ENCODE measurements at regions not wholly inside any gene's neighbourhood (a gene's known extent, or its start where the extent isn't known, plus 50 kb on each side); places are given as distances from the start of the nearest gene placed in this dataset.

DNA sequence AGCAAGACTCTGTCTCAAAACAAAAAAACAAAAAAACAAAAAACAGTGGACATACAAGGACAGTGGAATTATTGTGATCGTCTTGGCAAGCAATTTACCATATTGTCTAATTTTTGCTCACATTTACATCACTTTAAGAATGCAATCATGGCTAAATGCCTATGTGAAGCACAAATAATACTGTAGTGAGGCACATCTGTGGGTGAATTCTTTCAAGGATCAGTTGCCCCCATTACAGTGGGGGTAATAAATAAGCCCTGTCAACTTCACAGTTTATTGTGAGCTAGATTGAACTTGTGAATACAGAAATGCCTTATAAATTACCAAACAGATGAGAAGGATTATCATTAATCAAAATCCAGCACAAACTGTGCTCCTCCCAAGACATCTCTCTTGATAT lies 150.2 kb upstream of the PAPPA start:
- no peaks in the 10 kb centered on the region for H3K9me3 ChIP-seq (ENCODE audit: control insufficient read depth, insufficient read depth, low read depth, low read length)
- H3K4me3 ChIP-seq (ENCODE audit: low read depth, low read length): no peak overlapping the region
- no peaks in the 10 kb centered on the region for H3K36me3 ChIP-seq (ENCODE audit: control insufficient read depth, insufficient read depth, low read length)
- no peak overlapping the region for H3K27ac ChIP-seq (ENCODE audit: low read depth, low read length)
- H3K27me3 ChIP-seq (ENCODE audit: control insufficient read depth, insufficient read depth, low read length): no peaks in the 10 kb centered on the region
- H3K4me1 ChIP-seq (ENCODE audit: control insufficient read depth, insufficient read depth, low read length): no peaks in the 10 kb centered on the region
- H3K9ac ChIP-seq (ENCODE audit: low read length): no peak overlapping the region

DNA sequence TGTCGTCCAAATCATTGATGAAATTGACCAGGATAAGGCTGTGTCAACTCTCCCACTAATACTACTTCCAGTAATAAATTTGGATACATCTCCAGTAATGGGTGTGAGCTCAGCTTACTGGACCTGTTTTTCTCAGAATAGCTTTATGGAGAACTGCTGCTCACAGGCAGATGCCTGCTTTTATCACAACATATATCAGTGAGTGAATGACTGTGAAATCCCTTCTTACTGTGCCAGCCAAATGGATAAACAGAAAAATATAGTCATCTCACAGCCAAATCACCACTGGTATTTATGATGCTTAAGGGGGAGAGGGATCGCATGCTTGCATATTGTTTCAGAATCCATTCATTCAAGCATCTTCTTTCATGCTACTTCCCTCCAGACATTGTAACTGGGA lies 148.4 kb upstream of the PAPPA start:
- Histone ChIP-seq H3K27ac (ENCODE audit: low read depth, low read length) (no peak overlapping the region), H3K27me3 (ENCODE audit: control insufficient read depth, insufficient read depth, low read length) (no peaks in the 10 kb centered on the region), H3K4me3 (ENCODE audit: low read depth, low read length) (no peak overlapping the region)

DNA sequence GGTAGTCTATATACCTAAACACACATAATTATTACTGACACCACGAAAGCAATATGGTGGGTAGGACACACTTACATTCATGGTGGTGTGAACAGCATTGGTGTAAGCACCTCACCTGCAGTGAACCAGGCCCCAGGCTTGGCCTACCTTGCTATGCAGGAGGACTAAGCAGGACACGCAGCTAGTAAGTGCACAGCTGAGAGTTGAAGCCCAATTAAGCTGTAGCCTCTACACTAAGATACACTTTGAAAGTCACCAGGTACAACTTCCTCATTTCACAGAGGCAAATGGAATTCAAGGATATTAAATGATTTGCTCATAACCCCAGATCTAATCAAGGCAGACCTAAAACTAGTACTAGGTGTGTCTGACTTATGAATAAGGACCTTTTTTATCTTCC lies 145.8 kb upstream of the PAPPA start:
- Histone ChIP-seq H3K4me1 (ENCODE audit: control insufficient read depth, insufficient read depth, low read length) (no peaks in the 10 kb centered on the region), H3K36me3 (ENCODE audit: control insufficient read depth, insufficient read depth, low read length) (no peaks in the 10 kb centered on the region), H3K9ac (ENCODE audit: low read length) (no peak overlapping the region), H3K9me3 (ENCODE audit: control insufficient read depth, insufficient read depth, low read depth, low read length) (no peaks in the 10 kb centered on the region), H3K4me3 (ENCODE audit: low read depth, low read length) (no peak overlapping the region), H3K27me3 (ENCODE audit: control insufficient read depth, insufficient read depth, low read length) (no peaks in the 10 kb centered on the region), H3K27ac (ENCODE audit: low read depth, low read length) (no peak overlapping the region)

More for the DNA sequence above, 148.4 kb upstream of the PAPPA start:
- Histone ChIP-seq H3K9ac (ENCODE audit: low read length) (no peak overlapping the region), H3K36me3 (ENCODE audit: control insufficient read depth, insufficient read depth, low read length) (no peaks in the 10 kb centered on the region), H3K4me1 (ENCODE audit: control insufficient read depth, insufficient read depth, low read length) (no peaks in the 10 kb centered on the region), H3K9me3 (ENCODE audit: control insufficient read depth, insufficient read depth, low read depth, low read length) (no peaks in the 10 kb centered on the region)

DNA sequence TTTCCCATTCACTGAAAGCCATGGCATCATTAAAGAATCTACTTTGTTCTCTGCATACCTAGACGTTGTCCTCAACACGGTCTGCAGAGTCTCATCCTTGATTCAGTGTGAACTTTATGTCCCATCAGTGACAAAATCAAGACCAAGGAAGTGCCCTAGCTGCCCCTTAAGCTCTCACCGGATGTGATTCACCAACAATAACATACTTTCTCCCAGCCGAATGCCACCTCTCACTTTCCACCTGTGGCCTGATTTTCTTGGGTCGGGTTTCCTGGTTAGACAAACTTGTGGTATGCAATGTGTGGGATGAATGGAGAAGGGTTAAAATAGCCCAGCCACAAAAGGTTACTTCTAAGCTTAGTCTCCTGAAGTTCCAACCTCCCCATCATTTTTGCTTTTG lies 145.3 kb upstream of the PAPPA start:
- Histone ChIP-seq H3K27me3 (ENCODE audit: control insufficient read depth, insufficient read depth, low read length) (no peaks in the 10 kb centered on the region), H3K9ac (ENCODE audit: low read length) (no peak overlapping the region), H3K36me3 (ENCODE audit: control insufficient read depth, insufficient read depth, low read length) (no peaks in the 10 kb centered on the region), H3K27ac (ENCODE audit: low read depth, low read length) (no peak overlapping the region), H3K4me3 (ENCODE audit: low read depth, low read length) (no peak overlapping the region), H3K9me3 (ENCODE audit: control insufficient read depth, insufficient read depth, low read depth, low read length) (no peaks in the 10 kb centered on the region), H3K4me1 (ENCODE audit: control insufficient read depth, insufficient read depth, low read length) (no peaks in the 10 kb centered on the region)

DNA sequence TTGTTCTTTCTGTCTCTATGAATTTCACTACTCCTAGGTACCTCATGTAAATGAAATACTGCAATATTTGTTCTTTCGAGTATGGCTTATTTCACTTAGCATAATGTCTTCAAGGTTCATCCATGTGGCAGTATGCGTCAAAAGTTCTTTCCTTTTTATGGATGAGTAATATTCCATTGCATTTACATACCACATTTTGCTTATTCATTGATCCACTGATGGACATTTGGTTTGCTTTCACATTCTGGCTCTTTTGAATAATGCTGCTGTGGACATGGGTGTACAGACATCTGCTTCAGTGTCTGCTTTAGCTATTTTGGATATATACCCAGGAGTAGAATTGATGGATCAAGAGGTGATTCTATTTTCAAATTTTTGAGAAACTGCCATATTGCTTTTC lies 144.2 kb upstream of the PAPPA start:
- no peaks in the 10 kb centered on the region for H3K27me3 ChIP-seq (ENCODE audit: control insufficient read depth, insufficient read depth, low read length)
- no peaks in the 10 kb centered on the region for H3K36me3 ChIP-seq (ENCODE audit: control insufficient read depth, insufficient read depth, low read length)
- no peak overlapping the region for H3K4me3 ChIP-seq (ENCODE audit: low read depth, low read length)
- no peak overlapping the region for H3K27ac ChIP-seq (ENCODE audit: low read depth, low read length)
- H3K9ac ChIP-seq (ENCODE audit: low read length): no peak overlapping the region
- H3K4me1 ChIP-seq (ENCODE audit: control insufficient read depth, insufficient read depth, low read length): no peaks in the 10 kb centered on the region
- H3K9me3 ChIP-seq (ENCODE audit: control insufficient read depth, insufficient read depth, low read depth, low read length): no peaks in the 10 kb centered on the region

DNA sequence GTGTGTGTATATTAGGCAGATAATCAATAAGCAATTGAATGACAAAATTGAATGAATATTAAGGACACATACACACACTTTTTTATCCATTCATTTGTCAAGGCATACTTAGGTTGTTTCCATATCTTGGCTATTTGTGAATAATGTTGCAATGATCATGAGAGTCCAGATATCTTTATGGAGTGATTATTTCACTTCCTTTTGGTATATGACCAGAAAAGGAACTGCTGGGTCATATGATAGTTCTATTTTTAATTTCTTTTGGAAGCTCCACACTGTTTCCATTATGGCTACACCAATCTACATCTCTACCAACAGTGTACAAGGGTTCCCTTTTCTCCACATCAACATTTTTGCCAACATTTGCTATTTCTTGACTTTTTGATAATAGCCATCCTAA lies 137.7 kb upstream of the PAPPA start:
- Histone ChIP-seq H3K4me3 (ENCODE audit: low read depth, low read length) (no peak overlapping the region), H3K27ac (ENCODE audit: low read depth, low read length) (no peak overlapping the region), H3K36me3 (ENCODE audit: control insufficient read depth, insufficient read depth, low read length) (no peaks in the 10 kb centered on the region), H3K9me3 (ENCODE audit: control insufficient read depth, insufficient read depth, low read depth, low read length) (no peaks in the 10 kb centered on the region), H3K9ac (ENCODE audit: low read length) (no peak overlapping the region), H3K27me3 (ENCODE audit: control insufficient read depth, insufficient read depth, low read length) (no peaks in the 10 kb centered on the region), H3K4me1 (ENCODE audit: control insufficient read depth, insufficient read depth, low read length) (no peaks in the 10 kb centered on the region)

DNA sequence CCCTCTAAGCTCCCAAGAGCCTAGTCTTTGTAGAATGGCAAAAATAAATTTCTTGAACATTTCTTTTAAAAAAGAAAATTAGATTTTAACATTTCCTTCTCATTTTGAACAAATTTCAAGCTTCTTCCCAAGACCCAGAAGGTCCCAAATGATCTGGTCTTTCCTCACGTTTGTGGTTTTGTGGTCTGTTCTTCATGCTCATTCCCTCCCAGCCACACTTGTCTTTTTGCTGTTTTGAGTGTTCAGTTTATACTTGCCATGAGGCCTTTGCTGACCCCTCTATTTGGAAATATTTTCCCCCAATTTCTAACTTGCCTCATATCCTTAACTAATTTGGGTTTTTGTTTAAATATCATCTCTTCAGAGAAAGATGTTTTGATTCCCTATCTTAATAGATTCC lies 133.4 kb upstream of the PAPPA start:
- Histone ChIP-seq H3K9ac (ENCODE audit: low read length) (no peak overlapping the region), H3K36me3 (ENCODE audit: control insufficient read depth, insufficient read depth, low read length) (no peaks in the 10 kb centered on the region), H3K27ac (ENCODE audit: low read depth, low read length) (no peak overlapping the region), H3K4me3 (ENCODE audit: low read depth, low read length) (no peak overlapping the region), H3K27me3 (ENCODE audit: control insufficient read depth, insufficient read depth, low read length) (no peaks in the 10 kb centered on the region), H3K9me3 (ENCODE audit: control insufficient read depth, insufficient read depth, low read depth, low read length) (no peaks in the 10 kb centered on the region), H3K4me1 (ENCODE audit: control insufficient read depth, insufficient read depth, low read length) (no peaks in the 10 kb centered on the region)

DNA sequence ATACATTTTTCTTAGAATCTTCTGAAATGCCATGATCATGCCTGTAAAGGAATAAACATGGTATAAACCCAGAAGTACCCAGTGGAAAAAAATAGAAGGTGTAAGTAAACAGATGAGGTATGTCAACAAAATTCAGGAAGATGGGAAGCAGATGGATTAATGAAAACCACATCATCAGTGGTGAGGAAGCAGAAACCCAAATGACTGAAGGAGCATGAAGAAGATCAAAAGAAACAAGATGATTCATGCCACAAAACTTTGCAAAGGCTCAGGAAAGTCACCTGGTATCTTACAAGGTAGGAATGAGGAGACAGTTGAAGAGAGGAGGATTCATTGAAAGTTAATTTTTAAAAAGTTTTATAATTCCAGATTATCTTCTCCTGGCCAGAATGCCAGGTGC lies 132.8 kb upstream of the PAPPA start:
- H3K27me3 ChIP-seq (ENCODE audit: control insufficient read depth, insufficient read depth, low read length): no peaks in the 10 kb centered on the region
- H3K9ac ChIP-seq (ENCODE audit: low read length): no peak overlapping the region
- H3K27ac ChIP-seq (ENCODE audit: low read depth, low read length): no peak overlapping the region
- no peaks in the 10 kb centered on the region for H3K4me1 ChIP-seq (ENCODE audit: control insufficient read depth, insufficient read depth, low read length)
- H3K4me3 ChIP-seq (ENCODE audit: low read depth, low read length): no peak overlapping the region
- H3K9me3 ChIP-seq (ENCODE audit: control insufficient read depth, insufficient read depth, low read depth, low read length): no peaks in the 10 kb centered on the region
- no peaks in the 10 kb centered on the region for H3K36me3 ChIP-seq (ENCODE audit: control insufficient read depth, insufficient read depth, low read length)

DNA sequence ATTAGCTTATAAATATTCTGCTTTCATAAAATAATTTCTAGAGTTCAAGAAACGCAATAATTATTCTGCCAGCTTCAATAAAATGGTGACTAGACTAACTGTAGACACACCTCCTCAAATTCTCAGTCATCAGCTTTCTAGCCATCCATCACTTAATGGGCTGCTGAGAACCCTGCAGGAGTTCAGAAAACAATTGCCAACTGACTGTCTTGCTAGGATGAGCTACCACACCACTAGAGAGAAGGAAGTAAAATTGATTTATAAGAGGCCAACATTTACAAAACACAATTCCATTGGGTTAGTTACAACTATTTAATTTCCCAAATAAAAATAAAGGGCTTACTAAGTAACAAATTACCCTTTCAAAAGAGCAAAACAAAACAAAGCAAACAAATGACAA lies 126.5 kb upstream of the PAPPA start:
- Histone ChIP-seq H3K27me3 (ENCODE audit: control insufficient read depth, insufficient read depth, low read length) (no peaks in the 10 kb centered on the region), H3K9me3 (ENCODE audit: control insufficient read depth, insufficient read depth, low read depth, low read length) (no peaks in the 10 kb centered on the region; the same call in 1 of the 2 replicates), H3K9ac (ENCODE audit: low read length) (no peak overlapping the region), H3K36me3 (ENCODE audit: control insufficient read depth, insufficient read depth, low read length) (no peaks in the 10 kb centered on the region), H3K4me1 (ENCODE audit: control insufficient read depth, insufficient read depth, low read length) (no peaks in the 10 kb centered on the region), H3K4me3 (ENCODE audit: low read depth, low read length) (no peak overlapping the region), H3K27ac (ENCODE audit: low read depth, low read length) (no peak overlapping the region)

DNA sequence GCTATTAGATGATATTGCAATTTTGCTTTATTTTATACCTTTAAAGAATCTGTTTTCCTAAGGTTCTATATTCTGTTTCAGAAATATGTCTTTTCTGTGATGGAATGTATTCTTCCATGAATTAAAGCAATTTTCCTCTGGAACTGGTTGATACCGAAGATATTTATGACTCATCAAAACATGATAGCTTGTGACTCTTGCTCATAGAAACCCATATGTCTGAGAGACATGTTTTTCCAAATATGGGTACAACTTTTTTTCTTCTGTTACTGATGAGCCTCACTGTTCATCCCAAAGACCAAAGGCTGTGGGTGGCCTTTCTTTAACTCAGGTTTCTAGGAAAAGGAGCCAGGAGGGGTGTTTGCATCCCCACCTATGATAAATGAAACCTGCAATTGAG lies 126.1 kb upstream of the PAPPA start:
- H3K27me3 ChIP-seq (ENCODE audit: control insufficient read depth, insufficient read depth, low read length): no peaks in the 10 kb centered on the region
- H3K4me3 ChIP-seq (ENCODE audit: low read depth, low read length): no peak overlapping the region
- no peak overlapping the region for H3K9ac ChIP-seq (ENCODE audit: low read length)
- H3K9me3 ChIP-seq (ENCODE audit: control insufficient read depth, insufficient read depth, low read depth, low read length): no peaks in the 10 kb centered on the region; the same call in 1 of the 2 replicates
- no peak overlapping the region for H3K27ac ChIP-seq (ENCODE audit: low read depth, low read length)
- H3K4me1 ChIP-seq (ENCODE audit: control insufficient read depth, insufficient read depth, low read length): no peaks in the 10 kb centered on the region
- no peaks in the 10 kb centered on the region for H3K36me3 ChIP-seq (ENCODE audit: control insufficient read depth, insufficient read depth, low read length)

DNA sequence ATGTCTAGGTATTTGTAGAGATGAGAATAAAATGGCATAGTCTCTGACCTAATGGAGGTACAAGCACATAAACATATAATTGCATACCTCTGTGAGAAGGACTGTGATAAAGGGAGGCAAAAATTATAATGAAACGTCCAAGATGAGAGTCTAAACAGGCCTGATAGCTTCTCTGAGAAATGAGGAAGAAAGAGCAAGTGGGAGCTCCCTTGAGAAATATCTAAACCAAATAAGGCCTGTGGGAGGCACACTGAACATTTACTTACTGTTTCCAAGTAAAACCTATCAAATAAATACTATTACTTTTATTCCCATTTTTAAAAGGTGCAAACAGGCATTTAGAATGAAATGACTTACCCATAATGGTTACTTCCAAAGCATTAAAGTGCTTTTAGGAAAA lies 125.6 kb upstream of the PAPPA start:
- Histone ChIP-seq H3K4me1 (ENCODE audit: control insufficient read depth, insufficient read depth, low read length) (no peaks in the 10 kb centered on the region), H3K9ac (ENCODE audit: low read length) (no peak overlapping the region), H3K36me3 (ENCODE audit: control insufficient read depth, insufficient read depth, low read length) (no peaks in the 10 kb centered on the region), H3K4me3 (ENCODE audit: low read depth, low read length) (no peak overlapping the region), H3K27ac (ENCODE audit: low read depth, low read length) (no peak overlapping the region), H3K9me3 (ENCODE audit: control insufficient read depth, insufficient read depth, low read depth, low read length) (no peaks in the 10 kb centered on the region; the same call in 1 of the 2 replicates), H3K27me3 (ENCODE audit: control insufficient read depth, insufficient read depth, low read length) (no peaks in the 10 kb centered on the region)

DNA sequence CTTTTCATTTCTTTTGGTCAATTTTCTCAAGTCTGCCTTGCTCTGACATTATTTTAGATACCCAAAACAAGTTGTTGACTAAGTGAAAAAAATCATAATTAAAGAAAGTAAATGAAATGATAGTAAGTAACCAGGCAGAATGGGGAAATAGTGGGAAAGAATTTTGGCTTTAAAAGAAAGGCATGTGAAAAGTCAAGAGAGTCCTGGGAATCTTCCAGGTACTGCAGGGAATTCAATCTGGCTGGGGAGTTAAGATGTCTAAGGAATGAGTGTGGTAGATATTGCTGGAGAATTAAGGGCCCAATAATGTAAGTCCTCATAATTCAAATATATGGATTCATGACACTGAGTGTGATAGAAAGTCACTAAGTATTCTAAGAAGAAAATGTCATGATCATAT lies 123.1 kb upstream of the PAPPA start:
- no peak overlapping the region for H3K27ac ChIP-seq (ENCODE audit: low read depth, low read length)
- H3K27me3 ChIP-seq (ENCODE audit: control insufficient read depth, insufficient read depth, low read length): no peaks in the 10 kb centered on the region
- no peaks in the 10 kb centered on the region for H3K4me1 ChIP-seq (ENCODE audit: control insufficient read depth, insufficient read depth, low read length)
- no peaks in the 10 kb centered on the region; the same call in 1 of the 2 replicates for H3K9me3 ChIP-seq (ENCODE audit: control insufficient read depth, insufficient read depth, low read depth, low read length)
- H3K4me3 ChIP-seq (ENCODE audit: low read depth, low read length): no peak overlapping the region
- no peak overlapping the region for H3K9ac ChIP-seq (ENCODE audit: low read length)
- no peaks in the 10 kb centered on the region for H3K36me3 ChIP-seq (ENCODE audit: control insufficient read depth, insufficient read depth, low read length)

Data from HUES6 (cell line).